Left lung (tissue), 4 donors: ENCODE measurements at regions not wholly inside any gene's neighbourhood (a gene's known extent, or its start where the extent isn't known, plus 50 kb on each side); places are given as distances from the start of the nearest gene placed in this dataset.
A peak's percentile ranks its signal among the peaks of the same experiment; 100 is the strongest.

ENCODE experiments used
- ATAC-seq: fragments of 200-7000 bp; cut with Tn5 transposase; one replicate; pipeline ENCODE4 v1.9.1; 2020; ENCODE audit warnings: moderate library complexity
- DNase-seq, 4 donors: peaks; one replicate each; pipeline ENCODE4 v3.0.0-alpha.2; 2013 to 2020
- H3K27ac ChIP-seq, 2 donors: fragments of 200-600 bp; sonication (generic) in 1 of 2; one replicate each; pipeline versions ENCODE4 v1.5.0 to v1.8.0; 2020 to 2021
- H3K27me3 ChIP-seq, 2 donors: fragments of 200-600 bp; sonication (generic) in 1 of 2; one replicate each; pipeline versions ENCODE4 v1.5.0 to v1.8.0; 2020 to 2021
- H3K36me3 ChIP-seq, 2 donors: fragments of 200-600 bp; sonication (generic) in 1 of 2; one replicate each; pipeline versions ENCODE4 v1.5.0 to v1.8.0; 2020 to 2021
- H3K4me1 ChIP-seq, 2 donors: fragments of 200-600 bp; one replicate each; pipeline ENCODE4 v1.8.0; 2021
- H3K4me3 ChIP-seq, 2 donors: fragments of 200-600 bp; sonication (generic) in 1 of 2; one replicate each; pipeline versions ENCODE4 v1.5.0 to v1.8.0; 2020 to 2021; ENCODE audit warnings: mild to moderate bottlenecking in 1 of 2
- H3K9me3 ChIP-seq, 2 donors: fragments of 200-600 bp; sonication (generic) in 1 of 2; one replicate each; pipeline versions ENCODE4 v1.5.0 to v1.8.0; 2020 to 2021
- intact Hi-C, 2 donors: fragments of 100-400 bp; cut with DNase I; formaldehyde crosslinking; loops; one replicate each; pipeline versions ENCODE4 v1.11.2 to v1.14.2; 2022
- TF ChIP-seq, protein P1 (sequence below), 2 donors: fragments of 200-600 bp; sonication (generic) in 1 of 2; IDR thresholded peaks; one replicate each; pipeline versions ENCODE4 v1.5.0 to v1.8.0; 2021; ENCODE audit warnings: antibody characterized with exemption in 2 of 2
- donor health status: DM: no; HTN: yes; CAD: no.
- donor health status: DM: no; HTN: no; CAD: no.

DNA sequence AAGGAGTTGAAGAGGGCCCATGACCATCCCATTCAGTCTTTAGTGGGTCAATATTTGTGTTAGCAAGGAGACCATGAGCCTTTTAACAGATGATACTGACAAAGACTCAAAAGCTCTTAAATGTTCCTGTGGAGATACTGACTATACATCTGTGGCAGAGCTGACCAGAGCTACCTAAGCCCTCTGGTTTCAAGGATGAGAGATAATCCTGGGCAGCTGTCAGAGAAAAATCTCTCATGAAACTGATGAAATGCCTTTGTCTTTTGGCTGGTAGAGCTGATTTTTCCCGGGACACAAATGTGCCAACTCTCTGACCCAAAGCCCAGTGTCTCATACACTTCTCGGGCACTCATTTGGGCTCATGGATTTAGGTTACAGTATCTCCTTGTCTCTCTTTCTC lies 100.9 kb downstream of the XCL2 start:
- no peak overlapping the region for H3K27ac ChIP-seq
- no peaks in the 10 kb centered on the region for H3K36me3 ChIP-seq
- no peak overlapping the region for H3K4me3 ChIP-seq
- no peak for ATAC-seq
- no peak for DNase-seq
- intact Hi-C loops = no loop called here
- H3K4me1 ChIP-seq = peaks cover 0 to 9% of the 10 kb centered on the region in 2 donors
- no peaks in the 10 kb centered on the region for H3K9me3 ChIP-seq
- H3K27me3 ChIP-seq = no peaks in the 10 kb centered on the region
- TF ChIP-seq, protein P1, sequence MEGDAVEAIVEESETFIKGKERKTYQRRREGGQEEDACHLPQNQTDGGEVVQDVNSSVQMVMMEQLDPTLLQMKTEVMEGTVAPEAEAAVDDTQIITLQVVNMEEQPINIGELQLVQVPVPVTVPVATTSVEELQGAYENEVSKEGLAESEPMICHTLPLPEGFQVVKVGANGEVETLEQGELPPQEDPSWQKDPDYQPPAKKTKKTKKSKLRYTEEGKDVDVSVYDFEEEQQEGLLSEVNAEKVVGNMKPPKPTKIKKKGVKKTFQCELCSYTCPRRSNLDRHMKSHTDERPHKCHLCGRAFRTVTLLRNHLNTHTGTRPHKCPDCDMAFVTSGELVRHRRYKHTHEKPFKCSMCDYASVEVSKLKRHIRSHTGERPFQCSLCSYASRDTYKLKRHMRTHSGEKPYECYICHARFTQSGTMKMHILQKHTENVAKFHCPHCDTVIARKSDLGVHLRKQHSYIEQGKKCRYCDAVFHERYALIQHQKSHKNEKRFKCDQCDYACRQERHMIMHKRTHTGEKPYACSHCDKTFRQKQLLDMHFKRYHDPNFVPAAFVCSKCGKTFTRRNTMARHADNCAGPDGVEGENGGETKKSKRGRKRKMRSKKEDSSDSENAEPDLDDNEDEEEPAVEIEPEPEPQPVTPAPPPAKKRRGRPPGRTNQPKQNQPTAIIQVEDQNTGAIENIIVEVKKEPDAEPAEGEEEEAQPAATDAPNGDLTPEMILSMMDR (IDR thresholded peaks at IDR 0.05) = no peak

DNA sequence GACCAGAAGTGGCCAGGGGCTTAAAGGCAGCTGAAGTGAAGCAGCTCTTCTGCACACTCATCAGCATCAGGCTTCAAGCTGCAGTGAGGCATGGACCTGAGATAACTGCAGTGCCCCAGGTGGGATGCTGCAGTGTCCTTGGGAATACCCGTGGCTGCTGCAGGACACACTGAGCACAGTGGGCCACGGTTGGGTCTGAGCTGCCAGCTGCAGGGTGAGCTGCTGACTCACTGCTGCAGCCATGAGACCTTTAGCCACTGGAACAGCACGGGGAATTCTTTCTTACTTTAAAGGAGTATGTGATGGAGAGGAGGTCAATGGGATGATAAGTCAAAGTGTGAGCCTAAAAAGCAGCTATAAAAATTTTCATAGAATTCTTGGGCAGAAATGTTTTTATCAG lies 102.1 kb downstream of the XCL2 start:
- DNase-seq = no peak
- TF ChIP-seq, protein P1 (IDR thresholded peaks at IDR 0.05) = no peak
- no peak overlapping the region for H3K27ac ChIP-seq
- H3K4me3 ChIP-seq = no peak overlapping the region
- H3K9me3 ChIP-seq = no peaks in the 10 kb centered on the region
- no peaks in the 10 kb centered on the region for H3K36me3 ChIP-seq
- peaks cover 0 to 9% of the 10 kb centered on the region in 2 donors for H3K4me1 ChIP-seq
- H3K27me3 ChIP-seq = no peaks in the 10 kb centered on the region
- no peak for ATAC-seq
- intact Hi-C loops = no loop called here

DNA sequence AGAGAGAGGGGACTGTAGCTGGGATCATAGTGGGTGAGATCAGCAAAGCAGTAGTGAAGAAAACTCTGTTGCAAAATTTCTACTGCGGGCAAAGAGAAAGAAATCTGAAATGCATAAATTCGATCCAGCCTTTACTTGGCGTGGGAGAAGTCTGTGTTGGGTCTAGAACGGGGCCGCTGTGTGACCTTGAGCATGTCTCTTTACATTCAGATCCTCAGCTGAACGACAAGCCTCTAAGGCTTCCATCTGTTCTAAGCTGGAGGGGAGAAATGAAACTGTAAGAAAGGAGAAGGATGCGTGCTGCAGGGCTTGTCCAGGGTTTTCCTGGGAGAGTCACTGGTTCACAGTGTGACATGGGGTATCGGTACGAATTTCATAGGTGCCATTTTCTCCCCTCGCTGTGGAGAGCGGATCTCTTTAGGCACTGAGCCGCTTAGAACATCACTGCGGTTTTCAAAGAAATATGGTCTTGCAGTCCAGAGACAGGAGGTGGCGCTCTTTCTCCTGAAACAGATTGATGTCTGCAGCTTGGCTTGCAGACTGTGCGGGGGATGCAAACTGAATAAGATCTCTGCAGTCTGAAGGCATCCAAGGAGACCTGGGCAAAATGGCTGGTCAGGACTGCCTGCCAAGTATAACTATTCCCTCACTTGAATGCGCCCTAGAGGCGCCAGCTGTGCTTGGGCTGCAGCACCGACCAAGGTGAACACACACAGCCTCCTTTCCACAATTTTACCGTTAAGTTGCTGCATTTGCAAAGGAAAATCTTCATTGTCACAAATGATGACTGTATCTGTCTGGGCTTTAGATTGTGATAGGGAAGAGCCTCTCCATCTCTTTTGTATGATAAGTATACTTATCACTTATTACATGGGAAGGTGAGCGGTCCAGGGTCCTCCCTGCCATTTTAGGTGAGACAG lies 104.1 kb downstream of the XCL2 start:
- ATAC-seq = peak; percentile 96
- TF ChIP-seq, protein P1 (IDR thresholded peaks at IDR 0.05) = peak; percentile 50 to 63

DNA sequence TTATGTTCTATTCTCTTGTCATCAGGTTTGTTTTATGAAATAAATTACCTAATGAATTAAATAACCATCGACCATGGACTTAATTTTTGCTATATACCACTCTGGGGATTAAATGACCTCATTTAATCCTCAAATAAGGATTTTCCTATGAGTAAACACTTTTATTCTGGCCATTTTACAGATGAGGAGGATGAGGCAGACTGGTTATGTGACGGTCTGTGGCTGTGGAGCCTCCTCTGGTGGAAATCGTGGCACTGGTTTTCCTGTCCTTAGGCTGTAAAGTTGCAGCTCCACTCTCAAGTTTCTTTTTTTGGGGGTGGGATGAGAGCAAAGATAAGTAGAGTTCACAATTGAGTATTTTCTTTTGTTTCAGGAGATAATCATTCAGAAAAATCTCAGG lies 105.2 kb downstream of the XCL2 start:
- Histone ChIP-seq H3K4me3 (no peak overlapping the region), H3K36me3 (no peaks in the 10 kb centered on the region), H3K27ac (no peak overlapping the region), H3K27me3 (no peaks in the 10 kb centered on the region), H3K4me1 (peaks cover 0 to 9% of the 10 kb centered on the region in 2 donors), H3K9me3 (no peaks in the 10 kb centered on the region)
- DNase-seq (no peak), ATAC-seq (no peak)
- TF ChIP-seq, protein P1 (IDR thresholded peaks at IDR 0.05) = no peak
- intact Hi-C loops = no loop called here

More for the DNA sequence above, 104.1 kb downstream of the XCL2 start:
- Histone ChIP-seq H3K4me1 (peaks cover 0 to 9% of the 10 kb centered on the region in 2 donors), H3K27ac (no peak overlapping the region), H3K36me3 (no peaks in the 10 kb centered on the region), H3K4me3 (no peak overlapping the region), H3K9me3 (no peaks in the 10 kb centered on the region), H3K27me3 (no peaks in the 10 kb centered on the region)
- intact Hi-C loops = no loop called here
- peak in 3 of 4 donors; percentile 66 to 85 (median 72) for DNase-seq

DNA sequence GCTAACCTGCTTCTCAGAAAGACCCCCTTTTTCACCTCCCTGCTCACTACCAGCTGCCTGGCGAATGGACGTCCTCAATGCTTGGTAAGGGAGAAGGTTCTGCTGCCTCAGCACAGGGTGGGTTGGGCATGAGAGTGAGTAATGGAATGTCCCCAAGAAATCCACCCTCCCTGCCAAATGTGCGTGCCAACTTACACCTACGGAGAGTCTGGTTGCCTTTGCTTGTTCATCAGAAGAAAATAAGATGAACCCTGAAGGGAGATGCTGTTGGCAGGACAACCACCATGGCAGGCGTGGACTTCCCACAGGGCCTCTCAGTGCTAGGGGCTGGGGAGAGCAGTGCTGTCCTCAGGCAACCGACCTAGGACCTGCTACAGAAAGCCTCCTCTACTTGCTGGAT lies 106.0 kb downstream of the XCL2 start:
- Histone ChIP-seq H3K4me1 (peaks cover 0 to 9% of the 10 kb centered on the region in 2 donors), H3K4me3 (no peak overlapping the region), H3K36me3 (no peaks in the 10 kb centered on the region), H3K27me3 (no peaks in the 10 kb centered on the region), H3K9me3 (no peaks in the 10 kb centered on the region), H3K27ac (no peak overlapping the region)
- ATAC-seq = no peak
- TF ChIP-seq, protein P1 (IDR thresholded peaks at IDR 0.05) = no peak
- intact Hi-C loops = no loop called here
- no peak for DNase-seq
